A549 (cell line): ENCODE measurements at regions not wholly inside any gene's neighbourhood (a gene's known extent, or its start where the extent isn't known, plus 50 kb on each side); places are given as distances from the start of the nearest gene placed in this dataset.

ENCODE experiments used
- ATAC-seq, 2 experiments: fragments of 200-7000 bp in 1 of 2; fragments of >200 bp in 1 of 2; cut with Nextera tagmentation in 1 of 2; cut with Tn5 transposase in 1 of 2; 3 replicates each; pipeline versions ENCODE4 v1.8.0 to v1.9.1; 2018 to 2020; ENCODE audit warnings: mild to moderate bottlenecking in 1 of 2, moderate library complexity in 1 of 2
- CTCF ChIA-PET: fragments of 300-600 bp; sonication (Branson Sonifier 250); formaldehyde crosslinking; extraction: SDS; loops from one replicate; lab custom pipeline; 2021; ENCODE audit warnings: antibody characterized with exemption, inconsistent platforms; lab: Yijun Ruan, JAX
- POLR2A ChIA-PET: fragments of 350-600 bp; formaldehyde crosslinking; extraction: SDS; loops from one replicate; lab custom pipeline; 2021; ENCODE audit warnings: antibody characterized with exemption, inconsistent platforms; lab: Yijun Ruan, JAX
- DNase-seq, 2 experiments: peaks; one replicate each; pipeline versions ENCODE4 v3.0.0 to v3.0.0-alpha.2; 2011 to 2016; ENCODE audit warnings: low read depth in 1 of 2, low spot score in 1 of 2
- FAIRE-seq: peaks from 2 replicates; lab custom pipeline; 2011; peaks lifted over from hg19 to GRCh38; lab: Jason Lieb, UNC
- H3K27ac ChIP-seq, 2 experiments: fragments of >200 bp; sonication (Bioruptor Twin); formaldehyde crosslinking; 3 replicates each; pipeline ENCODE4 v1.5.1; 2016 to 2017
- H3K4me1 ChIP-seq: fragments of >200 bp; sonication (Bioruptor Twin); formaldehyde crosslinking; 3 replicates; pipeline ENCODE4 v1.6.1; 2016
- H3K4me2 ChIP-seq: fragments of >200 bp; sonication (Bioruptor Twin); formaldehyde crosslinking; 3 replicates; pipeline ENCODE4 v1.6.1; 2016
- H3K4me3 ChIP-seq: fragments of >200 bp; sonication (Bioruptor Twin); formaldehyde crosslinking; 3 replicates; pipeline ENCODE4 v1.5.1; 2016
- H3K9me3 ChIP-seq: fragments of >200 bp; sonication (Bioruptor Twin); formaldehyde crosslinking; 3 replicates; pipeline ENCODE4 v1.6.1; 2016
- BCL3 ChIP-seq: fragments of >200 bp; sonication (Bioruptor Twin); formaldehyde crosslinking; IDR thresholded peaks from 3 replicates; pipeline ENCODE4 v1.6.1; 2016
- BHLHE40 ChIP-seq: IDR thresholded peaks from 2 replicates; pipeline ENCODE4 v1.6.1; 2012; ENCODE audit warnings: low read depth, low read length, inconsistent platforms
- CHD4 ChIP-seq: fragments of 200-600 bp; sonication (generic); IDR thresholded peaks from 2 replicates; pipeline ENCODE4 v1.6.1; 2016; ENCODE audit warnings: antibody characterized with exemption, mild to moderate bottlenecking, borderline replicate concordance
- CTCF ChIP-seq: fragments of >200 bp; sonication (Bioruptor Twin); formaldehyde crosslinking; IDR thresholded peaks from 3 replicates; pipeline ENCODE4 v1.5.1; 2016
- ELK1 ChIP-seq: fragments of 150-350 bp; IDR thresholded peaks from 2 replicates; pipeline ENCODE4 v1.6.1; 2014; ENCODE audit warnings: low read depth, mild to moderate bottlenecking, low read length
- FOSL2 ChIP-seq, 2 experiments: fragments of 450-650 bp in 1 of 2; fragments of >200 bp in 1 of 2; sonication (Bioruptor Twin) in 1 of 2; formaldehyde crosslinking; IDR thresholded peaks; 2 replicates each; pipeline versions ENCODE4 v1.5.0 to v1.6.1; 2016 to 2020; ENCODE audit warnings: mild to moderate bottlenecking in 1 of 2, moderate library complexity in 1 of 2
- HES2 ChIP-seq: fragments of >200 bp; sonication (Bioruptor Twin); formaldehyde crosslinking; IDR thresholded peaks from 2 replicates; pipeline ENCODE4 v1.6.1; 2016
- HEYL ChIP-seq: fragments of 250-450 bp; sonication (Bioruptor Pico); IDR thresholded peaks from 2 replicates; pipeline ENCODE4 v1.8.0; 2021; ENCODE audit warnings: mild to moderate bottlenecking, moderate library complexity
- HMGXB4 ChIP-seq: fragments of 250-450 bp; sonication (Bioruptor Pico); IDR thresholded peaks from 2 replicates; pipeline ENCODE4 v1.5.0; 2021; ENCODE audit warnings: mild to moderate bottlenecking, moderate library complexity, borderline replicate concordance
- HOXA7 ChIP-seq: fragments of 250-450 bp; sonication (Bioruptor Pico); IDR thresholded peaks from 2 replicates; pipeline ENCODE4 v1.5.0; 2020; ENCODE audit warnings: mild to moderate bottlenecking, moderate library complexity
- HOXB13 ChIP-seq: fragments of 250-450 bp; sonication (Bioruptor Pico); IDR thresholded peaks from 2 replicates; pipeline ENCODE4 v1.5.0; 2020; ENCODE audit warnings: low read depth, mild to moderate bottlenecking, moderate library complexity
- HOXB5 ChIP-seq: fragments of 250-450 bp; sonication (Bioruptor Pico); IDR thresholded peaks from 2 replicates; pipeline ENCODE4 v1.5.0; 2020; ENCODE audit warnings: mild to moderate bottlenecking, moderate library complexity
- JUN ChIP-seq, 2 experiments: fragments of >200 bp; sonication (Bioruptor Twin); formaldehyde crosslinking; IDR thresholded peaks; 2 replicates in 1 of 2; 3 replicates in 1 of 2; pipeline ENCODE4 v1.6.1; 2016 to 2017
- MAFK ChIP-seq: fragments of 450-650 bp; IDR thresholded peaks from 2 replicates; pipeline ENCODE4 v1.6.1; 2014; ENCODE audit not compliant: partially characterized antibody
- MYC ChIP-seq: IDR thresholded peaks from 2 replicates; pipeline ENCODE4 v1.6.1; 2012; ENCODE audit warnings: mild to moderate bottlenecking, inconsistent platforms, low read length, improper control_type of control experiment, borderline replicate concordance
- NFE2L2 ChIP-seq: fragments of 150-350 bp; conservative IDR thresholded peaks from 2 replicates; pipeline ENCODE4 v1.6.1; 2014; ENCODE audit warnings: low read length
- NPAS2 ChIP-seq: fragments of 250-450 bp; sonication (Bioruptor Pico); IDR thresholded peaks from 2 replicates; pipeline ENCODE4 v1.8.0; 2022; ENCODE audit warnings: mild to moderate bottlenecking, moderate library complexity, borderline replicate concordance
- NR3C1 ChIP-seq: fragments of >200 bp; sonication (Bioruptor Twin); formaldehyde crosslinking; IDR thresholded peaks from 3 replicates; pipeline ENCODE4 v1.6.1; 2017
- PHF8 ChIP-seq: fragments of 200-600 bp; sonication (generic); IDR thresholded peaks from 2 replicates; pipeline ENCODE4 v1.6.1; 2016; ENCODE audit warnings: low read depth, mild to moderate bottlenecking, antibody characterized with exemption, moderate library complexity, borderline replicate concordance
- POLR2A ChIP-seq: IDR thresholded peaks from 2 replicates; pipeline ENCODE4 v1.6.1; 2012; ENCODE audit warnings: mild to moderate bottlenecking, low read length
- POLR2AphosphoS2 ChIP-seq: conservative IDR thresholded peaks from 2 replicates; pipeline ENCODE4 v1.6.1; 2012; ENCODE audit warnings: low read length, improper control_type of control experiment, inconsistent platforms
- RAD21 ChIP-seq, 2 experiments: fragments of >200 bp in 1 of 2; sonication (Bioruptor Twin) in 1 of 2; formaldehyde crosslinking in 1 of 2; IDR thresholded peaks in 1 of 2; conservative IDR thresholded peaks in 1 of 2; 2 replicates in 1 of 2; 3 replicates in 1 of 2; pipeline ENCODE4 v1.6.1; 2012 to 2018; ENCODE audit warnings: inconsistent platforms in 1 of 2
- RARB ChIP-seq: fragments of 250-450 bp; sonication (Bioruptor Pico); IDR thresholded peaks from 2 replicates; pipeline ENCODE4 v1.8.0; 2021; ENCODE audit warnings: mild to moderate bottlenecking, moderate library complexity
- RNF2 ChIP-seq: fragments of 200-600 bp; sonication (generic); IDR thresholded peaks from 2 replicates; pipeline ENCODE4 v1.6.1; 2016; ENCODE audit warnings: low read depth, mild to moderate bottlenecking, antibody characterized with exemption, moderate library complexity, borderline replicate concordance
- SREBF2 ChIP-seq: fragments of 450-650 bp; IDR thresholded peaks from 2 replicates; pipeline ENCODE4 v1.6.1; 2014; ENCODE audit warnings: mild to moderate bottlenecking, moderate library complexity
- TP53 ChIP-seq: fragments of 250-450 bp; sonication (Bioruptor Pico); IDR thresholded peaks from 2 replicates; pipeline ENCODE4 v1.5.0; 2021; ENCODE audit warnings: mild to moderate bottlenecking, moderate library complexity
- WGBS: methylation state at CpG from one replicate; pipeline ENCODE4 v1.1.6; 2017; ENCODE audit errors: missing lambda C conversion rate; 5-methylcytosine and 5-hydroxymethylcytosine counted together

- Histone ChIP-seq H3K4me1 (peaks cover 2% of the 10 kb centered on the region; the same call in 2 of the 3 replicates), H3K4me2 (no peak overlapping the region), H3K9me3 (no peaks in the 10 kb centered on the region), H3K27ac (no peak overlapping the region)
- FAIRE-seq, result no peak
- POLR2A ChIA-PET, result interaction anchor here (0.6 kb wide), 1 partner anchor 192 kb away, joined by 8 read pairs; no protein-coding TSS in a partner anchor
- 84% methylated on average over 19 of the region's 19 CpGs for WGBS
- no peak for DNase-seq
- ATAC-seq, result no peak
- no peak for TF ChIP-seq PHF8
- TF ChIP-seq MAFK, result no peak
- TF ChIP-seq HOXA7, result no peak
- no peak for TF ChIP-seq NFE2L2
- no peak for TF ChIP-seq HOXB5 (CRISPR knock-in tag)
- no peak for TF ChIP-seq POLR2A
- no peak for TF ChIP-seq RARB
- no peak for TF ChIP-seq FOSL2 (IDR thresholded peaks at IDR 0.05)
- TF ChIP-seq FOSL2 (CRISPR knock-in tag; IDR thresholded peaks at IDR 0.05), result no peak
- TF ChIP-seq CHD4, result no peak
- no peak for TF ChIP-seq TP53 (CRISPR knock-in tag)
- no peak for TF ChIP-seq NR3C1
- TF ChIP-seq JUN (IDR thresholded peaks at IDR 0.05), result no peak
- no peak for TF ChIP-seq MYC
- no peak for TF ChIP-seq RNF2
- TF ChIP-seq HOXB13 (CRISPR knock-in tag), result no peak
- no peak for TF ChIP-seq HEYL
- no peak for TF ChIP-seq RAD21 (conservative IDR thresholded peaks at IDR 0.05 in 1 of 2, IDR thresholded peaks at IDR 0.05 in 1 of 2)
- TF ChIP-seq, all 56 proteins: peak for 0
- no peak overlapping the region for H3K4me3 ChIP-seq
- CTCF ChIA-PET, result interaction anchor here (0.9 to 1.0 kb wide), 2 partner anchors 12 to 606 kb away, joined by 3 to 5 read pairs; no protein-coding TSS in a partner anchor
Observed at GRCh38 chr10:79003183-79004100, 65.3 kb upstream of the ZMIZ1 start.

GRCh38 chr10:79004311-79004710, 64.5 kb upstream of the ZMIZ1 start:
- TF ChIP-seq HMGXB4 (no peak), HEYL (no peak), HES2 (no peak), CTCF (no peak), BHLHE40 (no peak), HOXB5 (CRISPR knock-in tag) (no peak), BCL3 (no peak), FOSL2 (IDR thresholded peaks at IDR 0.05) (no peak), FOSL2 (CRISPR knock-in tag; IDR thresholded peaks at IDR 0.05) (no peak), NPAS2 (CRISPR knock-in tag) (no peak), POLR2AphosphoS2 (no peak), ELK1 (no peak), NR3C1 (no peak), SREBF2 (no peak), RARB (no peak)
- H3K9me3 ChIP-seq, result no peaks in the 10 kb centered on the region
- H3K27ac ChIP-seq, result no peak overlapping the region
- ChIA-PET POLR2A (no interaction called here), CTCF (interaction anchor here (1.0 kb wide), 1 partner anchor 12 kb away, joined by 5 read pairs; no protein-coding TSS in a partner anchor)
- H3K4me2 ChIP-seq, result no peak overlapping the region
- H3K4me3 ChIP-seq, result no peak overlapping the region
- ATAC-seq (no peak), FAIRE-seq (no peak), DNase-seq (no peak)
- no peaks in the 10 kb centered on the region for H3K4me1 ChIP-seq
- 85% methylated on average over 5 of the region's 5 CpGs for WGBS
